Muscle of leg (tissue), 3 donors: ENCODE measurements at regions not wholly inside any gene's neighbourhood (a gene's known extent, or its start where the extent isn't known, plus 50 kb on each side); places are given as distances from the start of the nearest gene placed in this dataset.

ENCODE experiments used
- DNase-seq: peaks from one replicate; pipeline ENCODE4 v3.0.0; 2013
- H3K27ac ChIP-seq: one replicate; pipeline ENCODE4 v1.5.1; 2013; ENCODE audit warnings: mild to moderate bottlenecking, low read length, control low read depth
- H3K27me3 ChIP-seq: one replicate; pipeline ENCODE4 v1.6.1; 2013; ENCODE audit warnings: low read length; ENCODE audit not compliant: control insufficient read depth, insufficient read depth
- H3K36me3 ChIP-seq: one replicate; pipeline ENCODE4 v1.6.1; 2013; ENCODE audit warnings: low read length; ENCODE audit not compliant: control insufficient read depth, insufficient read depth
- H3K4me1 ChIP-seq: one replicate; pipeline ENCODE4 v1.6.1; 2013; ENCODE audit warnings: low read length; ENCODE audit not compliant: control insufficient read depth, insufficient read depth
- H3K4me3 ChIP-seq: one replicate; pipeline ENCODE4 v1.5.1; 2013; ENCODE audit warnings: low read length, control low read depth
- H3K9me3 ChIP-seq: replicated peaks from 2 replicates; pipeline ENCODE4 v1.6.1; 2013; ENCODE audit warnings: low read depth, low read length; ENCODE audit not compliant: control insufficient read depth
- WGBS: methylation state at CpG from one replicate; pipeline ENCODE4 v1.1.5; 2013; ENCODE audit warnings: missing lambda C conversion rate; ENCODE audit not compliant: insufficient coverage; 5-methylcytosine and 5-hydroxymethylcytosine counted together

DNA sequence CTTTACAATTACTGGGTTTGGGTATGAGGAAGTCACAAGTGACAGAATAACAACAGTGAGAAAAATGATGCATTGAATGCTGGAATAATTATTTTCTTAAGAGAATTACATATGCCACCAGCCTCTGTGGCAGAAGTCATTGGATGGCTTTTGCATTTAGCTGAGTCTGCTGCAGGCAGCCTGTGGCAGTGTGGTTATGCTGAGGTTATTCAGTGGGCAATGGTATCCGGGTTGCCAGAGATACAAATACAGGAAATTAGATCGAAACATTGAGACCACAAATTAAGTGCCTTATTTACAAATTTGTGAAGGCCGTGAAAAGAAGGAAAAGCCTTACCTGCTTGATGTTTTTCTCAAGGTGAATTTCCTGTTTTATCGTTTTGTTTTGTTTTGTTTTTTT lies 1050.0 kb downstream of the GALC start:
- H3K36me3 ChIP-seq: no peaks in the 10 kb centered on the region
- H3K4me1 ChIP-seq: no peaks in the 10 kb centered on the region
- H3K9me3 ChIP-seq: no peaks in the 10 kb centered on the region
- no peaks in the 10 kb centered on the region for H3K27me3 ChIP-seq
- no peak for DNase-seq
- 70% methylated on average over 4 of the region's 4 CpGs for WGBS
- no peak overlapping the region for H3K27ac ChIP-seq
- H3K4me3 ChIP-seq: no peak overlapping the region

DNA sequence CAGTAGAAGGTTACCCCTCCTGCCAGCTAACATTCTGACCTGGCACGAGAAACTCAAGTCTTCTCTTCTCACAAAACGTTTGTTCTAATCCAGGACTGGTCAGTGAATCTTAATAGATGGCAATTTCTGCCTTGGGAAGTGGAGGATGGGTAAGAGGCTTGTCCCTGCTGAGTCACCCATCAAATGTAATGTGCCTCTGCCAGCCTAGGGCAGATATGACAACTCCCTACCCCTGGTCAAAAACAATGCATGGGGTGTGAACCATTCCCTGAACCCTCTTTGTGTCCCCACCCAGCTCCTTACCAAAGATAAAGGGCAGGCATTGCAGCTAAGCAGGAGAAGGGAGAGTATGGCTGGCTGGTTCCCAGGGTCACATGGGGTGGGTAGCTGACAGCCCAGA lies 1052.9 kb downstream of the GALC start:
- no peaks in the 10 kb centered on the region for H3K4me1 ChIP-seq
- H3K36me3 ChIP-seq: no peaks in the 10 kb centered on the region
- no peaks in the 10 kb centered on the region for H3K27me3 ChIP-seq
- WGBS: no CpG with 5 or more reads among the region's 2 CpGs
- DNase-seq: no peak
- H3K9me3 ChIP-seq: no peaks in the 10 kb centered on the region
- no peak overlapping the region for H3K4me3 ChIP-seq
- no peak overlapping the region for H3K27ac ChIP-seq

DNA sequence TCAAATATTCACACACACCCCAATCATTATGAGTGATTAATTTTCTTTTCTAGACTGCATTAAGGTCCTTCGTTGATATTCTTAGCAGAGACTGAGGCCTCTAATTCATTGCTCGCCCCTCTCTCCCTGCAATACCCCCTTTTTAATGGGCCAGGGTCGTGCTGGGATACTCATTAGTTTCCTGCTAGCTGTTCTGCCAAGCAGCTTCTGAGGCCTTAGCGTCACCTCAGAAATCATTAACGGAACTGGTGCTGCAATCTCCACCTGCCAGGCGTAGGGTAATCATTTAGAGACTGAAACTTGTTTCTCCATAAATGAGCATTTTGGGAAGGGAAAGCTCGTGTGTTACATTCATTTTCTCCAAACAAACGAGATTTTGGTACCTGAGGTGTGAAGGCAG lies 1054.7 kb downstream of the GALC start:
- 62% methylated on average over 5 of the region's 8 CpGs for WGBS
- Histone ChIP-seq H3K4me1 (no peaks in the 10 kb centered on the region), H3K9me3 (no peaks in the 10 kb centered on the region), H3K27ac (no peak overlapping the region), H3K4me3 (no peak overlapping the region), H3K36me3 (no peaks in the 10 kb centered on the region), H3K27me3 (no peaks in the 10 kb centered on the region)
- no peak for DNase-seq

DNA sequence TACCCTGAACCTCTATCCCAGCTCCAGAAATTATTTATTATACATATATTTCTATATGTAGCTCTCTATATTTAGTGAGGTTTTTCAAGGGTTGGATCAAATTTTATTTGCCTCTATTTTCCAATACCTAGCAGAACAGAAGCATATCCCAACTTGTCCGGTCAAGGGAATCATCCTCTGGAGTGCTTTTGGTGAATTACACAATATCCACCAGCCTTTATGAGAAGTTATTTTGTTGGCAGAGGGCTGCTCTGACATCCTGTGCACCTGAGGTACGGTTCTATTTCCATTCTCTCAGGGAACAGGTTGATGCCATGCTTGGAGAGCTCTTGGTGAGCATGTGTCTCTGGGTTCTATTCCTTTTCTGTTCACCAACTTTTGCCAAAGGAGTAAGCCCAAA lies 1056.4 kb downstream of the GALC start:
- Histone ChIP-seq H3K27me3 (no peaks in the 10 kb centered on the region), H3K27ac (no peak overlapping the region), H3K4me3 (no peak overlapping the region), H3K36me3 (no peaks in the 10 kb centered on the region), H3K9me3 (no peaks in the 10 kb centered on the region), H3K4me1 (no peaks in the 10 kb centered on the region)
- WGBS: no CpG with 5 or more reads among the region's 2 CpGs
- no peak for DNase-seq

DNA sequence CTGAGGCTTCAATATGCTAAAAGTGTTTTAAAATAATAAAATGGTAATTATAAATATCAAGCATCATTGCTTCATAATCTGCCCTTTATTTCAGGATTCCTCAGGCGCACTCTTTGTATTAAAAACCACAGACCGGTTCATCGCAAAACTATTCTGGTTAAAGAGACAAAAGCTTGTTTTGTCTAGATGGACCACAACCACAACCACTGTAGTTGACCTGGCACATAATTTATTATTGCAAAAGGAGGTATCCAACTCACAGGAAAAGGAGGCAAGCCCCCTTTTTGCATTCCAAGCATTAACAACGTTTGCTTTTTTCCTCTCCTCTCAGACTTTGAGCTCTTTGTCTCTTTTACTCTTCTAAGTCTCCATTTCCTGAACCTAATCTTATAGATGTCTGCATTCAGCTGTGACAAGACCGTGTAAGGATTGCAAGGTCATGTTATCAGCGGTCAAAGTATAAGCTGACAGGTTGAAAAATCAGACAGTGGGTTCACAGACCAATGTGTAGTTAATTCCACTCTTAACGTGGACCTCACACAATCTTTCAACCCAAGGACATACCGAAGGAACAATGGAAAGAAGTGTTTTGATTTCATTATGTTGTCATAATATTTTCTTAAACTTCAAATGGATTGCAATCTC lies 1057.6 kb downstream of the GALC start:
- H3K27ac ChIP-seq: no peak overlapping the region
- no peak for DNase-seq
- WGBS: 10% methylated on average over 1 of the region's 8 CpGs
- no peak overlapping the region for H3K4me3 ChIP-seq
- no peaks in the 10 kb centered on the region for H3K4me1 ChIP-seq
- no peaks in the 10 kb centered on the region for H3K36me3 ChIP-seq
- no peaks in the 10 kb centered on the region for H3K9me3 ChIP-seq
- H3K27me3 ChIP-seq: no peaks in the 10 kb centered on the region

DNA sequence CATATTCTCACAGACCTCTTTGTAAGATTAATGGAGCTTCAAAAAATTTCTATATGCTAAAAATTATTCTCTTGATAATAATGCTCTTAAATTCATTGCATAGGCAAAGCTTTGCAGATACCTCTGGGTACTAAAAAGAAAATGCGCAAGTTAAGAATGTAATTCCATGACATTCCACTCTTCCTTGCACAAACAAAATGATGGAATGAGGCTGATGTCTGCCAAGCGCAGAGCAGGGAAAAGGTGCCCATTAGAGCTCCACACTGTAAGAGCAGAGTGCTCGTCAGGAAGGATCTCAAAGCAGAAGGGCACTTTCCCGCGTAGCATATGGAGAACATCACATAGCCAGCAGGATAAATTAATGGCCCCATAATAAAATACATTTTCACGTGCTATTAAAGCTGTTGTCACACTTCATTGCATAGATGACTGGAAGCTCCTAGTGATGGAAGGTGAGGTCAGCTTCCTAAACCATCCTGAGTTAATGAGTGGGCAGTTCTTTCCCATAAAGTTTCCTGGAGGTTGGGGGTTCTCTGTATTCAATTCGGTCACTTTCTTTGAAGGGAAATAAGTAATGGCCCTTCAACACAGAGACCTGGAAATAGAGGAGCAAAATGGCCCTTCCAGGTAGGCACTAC lies 1058.9 kb downstream of the GALC start:
- WGBS: 58% methylated on average over 3 of the region's 7 CpGs
- Histone ChIP-seq H3K4me1 (no peaks in the 10 kb centered on the region), H3K27ac (no peak overlapping the region), H3K4me3 (no peak overlapping the region), H3K36me3 (no peaks in the 10 kb centered on the region), H3K9me3 (no peaks in the 10 kb centered on the region), H3K27me3 (no peaks in the 10 kb centered on the region)
- DNase-seq: no peak

DNA sequence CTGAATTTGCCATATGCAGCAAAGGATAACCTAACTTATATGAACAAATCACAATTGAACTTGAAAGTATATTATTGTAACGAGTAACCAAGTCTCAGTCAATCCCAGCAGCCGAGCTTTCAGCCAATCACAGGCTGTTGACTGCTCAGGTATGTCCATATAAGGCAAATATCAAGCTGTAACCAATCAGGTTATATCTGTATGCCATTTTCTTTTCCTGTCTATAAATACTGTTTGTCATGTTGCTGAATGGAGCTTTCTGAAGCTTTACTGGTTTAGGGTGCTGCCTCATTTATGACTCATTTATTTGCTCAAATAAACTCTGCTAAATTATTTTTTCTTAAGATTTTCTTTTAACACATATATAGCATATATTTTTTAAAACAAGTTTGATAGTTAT lies 1059.5 kb downstream of the GALC start:
- Histone ChIP-seq H3K4me3 (no peak overlapping the region), H3K36me3 (no peaks in the 10 kb centered on the region), H3K27me3 (no peaks in the 10 kb centered on the region), H3K9me3 (no peaks in the 10 kb centered on the region), H3K27ac (no peak overlapping the region), H3K4me1 (no peaks in the 10 kb centered on the region)
- no CpG with 5 or more reads among the region's 2 CpGs for WGBS
- no peak for DNase-seq

DNA sequence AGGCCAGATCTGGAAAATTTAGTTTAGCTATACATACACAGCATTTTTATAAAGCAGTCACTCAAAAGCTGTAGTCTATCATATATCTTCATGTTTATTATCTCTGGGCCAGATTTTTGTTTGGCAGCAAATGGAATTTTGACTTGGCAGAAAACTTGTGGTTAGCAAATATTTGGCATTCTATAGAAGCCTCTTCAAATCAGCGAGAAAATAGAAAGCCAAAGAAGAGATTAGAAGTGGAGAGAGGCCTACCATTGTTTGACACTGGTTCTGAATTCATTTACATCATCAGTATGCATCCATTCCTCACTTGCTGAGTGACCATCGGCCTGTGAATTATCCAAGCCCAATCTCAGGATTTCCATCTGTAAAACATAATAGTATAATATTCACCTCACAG lies 1077.6 kb downstream of the GALC start:
- no CpG with 5 or more reads among the region's 2 CpGs for WGBS
- peak; percentile 77 for DNase-seq
- H3K27me3 ChIP-seq: no peaks in the 10 kb centered on the region
- H3K4me1 ChIP-seq: no peaks in the 10 kb centered on the region
- H3K9me3 ChIP-seq: no peaks in the 10 kb centered on the region
- no peak overlapping the region for H3K4me3 ChIP-seq
- H3K36me3 ChIP-seq: no peaks in the 10 kb centered on the region
- no peak overlapping the region for H3K27ac ChIP-seq

DNA sequence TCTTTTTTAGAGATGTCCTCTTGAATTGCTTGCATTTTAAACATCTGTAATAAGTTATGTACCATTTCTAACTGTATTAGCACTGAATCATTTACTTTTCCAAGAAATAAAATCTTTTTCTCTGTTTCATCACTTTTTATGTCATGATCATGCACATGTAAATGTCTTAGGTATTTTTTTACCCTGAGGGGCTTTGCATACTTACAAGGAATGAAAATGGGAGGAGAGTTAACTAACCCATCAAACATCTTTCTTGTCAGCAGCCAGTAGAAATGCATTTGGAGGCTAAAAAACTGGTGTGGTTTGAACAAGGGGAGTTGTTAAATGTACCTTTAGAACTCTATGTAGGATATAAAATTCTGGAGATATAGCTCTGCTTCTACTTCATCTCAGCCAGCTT lies 1080.3 kb downstream of the GALC start:
- H3K4me3 ChIP-seq: no peak overlapping the region
- H3K27me3 ChIP-seq: no peaks in the 10 kb centered on the region
- DNase-seq: peak; percentile 65
- H3K27ac ChIP-seq: no peak overlapping the region
- H3K9me3 ChIP-seq: no peaks in the 10 kb centered on the region
- H3K4me1 ChIP-seq: no peaks in the 10 kb centered on the region
- no peaks in the 10 kb centered on the region for H3K36me3 ChIP-seq

DNA sequence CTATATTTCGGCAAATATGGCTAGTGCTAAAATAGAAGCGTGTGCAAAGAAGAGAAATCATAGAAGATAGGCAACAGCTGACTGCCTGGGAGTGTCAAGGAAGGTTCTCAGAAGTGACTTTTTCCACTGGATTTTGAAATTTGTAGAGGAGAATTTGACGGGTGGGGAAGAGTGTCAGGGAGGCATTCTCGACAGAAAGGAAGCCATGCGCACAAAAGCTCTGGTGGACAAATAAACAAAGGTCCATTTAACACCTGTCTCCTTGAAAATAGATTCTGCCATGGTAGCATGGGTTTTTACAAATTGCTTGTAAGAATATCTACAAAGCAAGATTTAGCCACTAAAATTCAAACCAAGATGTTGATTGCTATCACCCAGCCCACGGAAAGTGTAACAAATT lies 1081.5 kb downstream of the GALC start:
- Histone ChIP-seq H3K4me3 (no peak overlapping the region), H3K27me3 (no peaks in the 10 kb centered on the region), H3K27ac (no peak overlapping the region), H3K36me3 (no peaks in the 10 kb centered on the region), H3K4me1 (no peaks in the 10 kb centered on the region), H3K9me3 (no peaks in the 10 kb centered on the region)
- 74% methylated on average over 3 of the region's 6 CpGs for WGBS
- DNase-seq: peak; percentile 10
